ENCODE measurements at regions not wholly inside any gene's neighbourhood (a gene's known extent, or its start where the extent isn't known, plus 50 kb on each side); places are given as distances from the start of the nearest gene placed in this dataset.
A peak's percentile ranks its signal among the peaks of the same experiment; 100 is the strongest.
"Not testable (repeated sequence)": the region's sequence is repeated elsewhere in the genome, so short reads cannot be mapped to it uniquely, and the experiment has no call there.

- DNase-seq = not testable (repeated sequence)
Observed at GRCh38 chr2:134040626-134041172, 213.2 kb upstream of the MGAT5 start.

GRCh38 chr2:134041877-134042276, 212.0 kb upstream of the MGAT5 start:
- DNase-seq = no peak

GRCh38 chr2:134043028-134043427, 210.8 kb upstream of the MGAT5 start:
- not testable (repeated sequence) for DNase-seq

- peak; percentile 15 for DNase-seq
Observed at GRCh38 chr2:134052173-134052572, 201.7 kb upstream of the MGAT5 start.

- DNase-seq = no peak
Observed at GRCh38 chr2:134056173-134056572, 197.7 kb upstream of the MGAT5 start.

- not testable (repeated sequence) for DNase-seq
Observed at GRCh38 chr2:134061066-134061465, 192.8 kb upstream of the MGAT5 start.

- DNase-seq = not testable (repeated sequence)
Observed at GRCh38 chr2:134062235-134062634, 191.6 kb upstream of the MGAT5 start.

GRCh38 chr2:134063916-134064315, 190.0 kb upstream of the MGAT5 start:
- not testable (repeated sequence) for DNase-seq

GRCh38 chr2:134070281-134070741, 183.6 kb upstream of the MGAT5 start:
- DNase-seq = no peak

- DNase-seq = no peak
Observed at GRCh38 chr2:134072341-134072740, 181.5 kb upstream of the MGAT5 start.

- DNase-seq = no peak
Observed at GRCh38 chr2:134073023-134073422, 180.8 kb upstream of the MGAT5 start.

- no peak for DNase-seq
Observed at GRCh38 chr2:134074619-134075018, 179.3 kb upstream of the MGAT5 start.

- no peak for DNase-seq
Observed at GRCh38 chr2:134075204-134075603, 178.7 kb upstream of the MGAT5 start.

GRCh38 chr2:134078354-134078753, 175.5 kb upstream of the MGAT5 start:
- DNase-seq = no peak

GRCh38 chr2:134079373-134079772, 174.5 kb upstream of the MGAT5 start:
- no peak for DNase-seq

- DNase-seq = no peak
Observed at GRCh38 chr2:134080386-134081089, 173.3 kb upstream of the MGAT5 start.

- DNase-seq = no peak
Observed at GRCh38 chr2:134081238-134081938, 172.5 kb upstream of the MGAT5 start.

GRCh38 chr2:134083548-134083947, 170.3 kb upstream of the MGAT5 start:
- DNase-seq = no peak

GRCh38 chr2:134086594-134087219, 167.2 kb upstream of the MGAT5 start:
- DNase-seq = no peak

- DNase-seq = no peak
Observed at GRCh38 chr2:134087371-134087921, 166.4 kb upstream of the MGAT5 start.

- DNase-seq = no peak
Observed at GRCh38 chr2:134089454-134089853, 164.4 kb upstream of the MGAT5 start.

GRCh38 chr2:134097740-134098139, 156.1 kb upstream of the MGAT5 start:
- no peak for DNase-seq

- DNase-seq = no peak
Observed at GRCh38 chr2:134098321-134098720, 155.6 kb upstream of the MGAT5 start.

Measured in GDM1 (cell line).